Neutrophil (primary cell): ENCODE measurements at regions not wholly inside any gene's neighbourhood (a gene's known extent, or its start where the extent isn't known, plus 50 kb on each side); places are given as distances from the start of the nearest gene placed in this dataset.

Experiments
- H3K27ac ChIP-seq: fragments of 200-600 bp; sonication (generic); 2 replicates; pipeline ENCODE4 v1.5.1; 2016; ENCODE audit warnings: mild to moderate bottlenecking, moderate library complexity
- H3K27me3 ChIP-seq: fragments of 200-600 bp; sonication (generic); 2 replicates; pipeline ENCODE4 v1.6.0; 2016; ENCODE audit warnings: mild to moderate bottlenecking
- H3K36me3 ChIP-seq: fragments of 200-600 bp; sonication (generic); 2 replicates; pipeline ENCODE4 v1.5.1; 2017
- H3K4me1 ChIP-seq, 2 experiments: fragments of 200-600 bp in 1 of 2; sonication (generic) in 1 of 2; 1 replicate in 1 of 2; 2 replicates in 1 of 2; pipeline versions ENCODE4 v1.5.1 to v1.6.1; 2013 to 2016; ENCODE audit warnings: low read depth in 1 of 2, low read length in 1 of 2, mild to moderate bottlenecking in 1 of 2, moderate library complexity in 1 of 2; ENCODE audit not compliant: control insufficient read depth in 1 of 2, insufficient read depth in 1 of 2
- H3K4me3 ChIP-seq, 2 experiments: fragments of 200-600 bp in 1 of 2; sonication (generic) in 1 of 2; 1 replicate in 1 of 2; 2 replicates in 1 of 2; pipeline ENCODE4 v1.5.1; 2013 to 2016; ENCODE audit warnings: low read depth in 1 of 2, low read length in 1 of 2, mild to moderate bottlenecking in 1 of 2, moderate library complexity in 1 of 2
- H3K9me3 ChIP-seq: fragments of 200-600 bp; sonication (generic); 2 replicates; pipeline ENCODE4 v1.5.1; 2016
- TF ChIP-seq, protein P1 (sequence below): fragments of 200-600 bp; sonication (generic); IDR thresholded peaks from 2 replicates; pipeline ENCODE4 v1.5.1; 2016; ENCODE audit warnings: antibody characterized with exemption

DNA sequence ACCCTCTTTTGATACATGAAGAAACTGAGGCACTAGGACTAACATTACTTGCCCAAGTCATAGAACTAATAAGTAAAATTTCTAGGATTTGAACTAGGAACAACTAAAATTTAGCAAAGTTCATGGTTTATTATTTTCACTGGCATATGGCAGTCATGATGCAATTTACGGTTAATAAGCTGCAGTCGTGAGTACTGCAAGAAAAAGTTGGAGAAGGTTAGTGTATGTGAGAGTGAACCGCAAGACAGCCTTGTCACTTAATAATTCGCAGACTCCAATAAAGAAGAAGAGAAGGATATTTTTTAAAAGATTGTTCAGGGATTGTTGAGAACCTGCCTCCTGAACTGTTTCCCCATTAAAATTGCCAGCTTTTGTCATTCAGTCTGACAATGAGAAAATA is 663.4 kb upstream of the TENM4 start:
- Histone ChIP-seq H3K27ac (no peak overlapping the region), H3K36me3 (no peaks in the 10 kb centered on the region), H3K9me3 (no peaks in the 10 kb centered on the region), H3K4me3 (no peak overlapping the region), H3K4me1 (no peaks in the 10 kb centered on the region), H3K27me3 (no peaks in the 10 kb centered on the region)
- TF ChIP-seq, protein P1, sequence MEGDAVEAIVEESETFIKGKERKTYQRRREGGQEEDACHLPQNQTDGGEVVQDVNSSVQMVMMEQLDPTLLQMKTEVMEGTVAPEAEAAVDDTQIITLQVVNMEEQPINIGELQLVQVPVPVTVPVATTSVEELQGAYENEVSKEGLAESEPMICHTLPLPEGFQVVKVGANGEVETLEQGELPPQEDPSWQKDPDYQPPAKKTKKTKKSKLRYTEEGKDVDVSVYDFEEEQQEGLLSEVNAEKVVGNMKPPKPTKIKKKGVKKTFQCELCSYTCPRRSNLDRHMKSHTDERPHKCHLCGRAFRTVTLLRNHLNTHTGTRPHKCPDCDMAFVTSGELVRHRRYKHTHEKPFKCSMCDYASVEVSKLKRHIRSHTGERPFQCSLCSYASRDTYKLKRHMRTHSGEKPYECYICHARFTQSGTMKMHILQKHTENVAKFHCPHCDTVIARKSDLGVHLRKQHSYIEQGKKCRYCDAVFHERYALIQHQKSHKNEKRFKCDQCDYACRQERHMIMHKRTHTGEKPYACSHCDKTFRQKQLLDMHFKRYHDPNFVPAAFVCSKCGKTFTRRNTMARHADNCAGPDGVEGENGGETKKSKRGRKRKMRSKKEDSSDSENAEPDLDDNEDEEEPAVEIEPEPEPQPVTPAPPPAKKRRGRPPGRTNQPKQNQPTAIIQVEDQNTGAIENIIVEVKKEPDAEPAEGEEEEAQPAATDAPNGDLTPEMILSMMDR = no peak

DNA sequence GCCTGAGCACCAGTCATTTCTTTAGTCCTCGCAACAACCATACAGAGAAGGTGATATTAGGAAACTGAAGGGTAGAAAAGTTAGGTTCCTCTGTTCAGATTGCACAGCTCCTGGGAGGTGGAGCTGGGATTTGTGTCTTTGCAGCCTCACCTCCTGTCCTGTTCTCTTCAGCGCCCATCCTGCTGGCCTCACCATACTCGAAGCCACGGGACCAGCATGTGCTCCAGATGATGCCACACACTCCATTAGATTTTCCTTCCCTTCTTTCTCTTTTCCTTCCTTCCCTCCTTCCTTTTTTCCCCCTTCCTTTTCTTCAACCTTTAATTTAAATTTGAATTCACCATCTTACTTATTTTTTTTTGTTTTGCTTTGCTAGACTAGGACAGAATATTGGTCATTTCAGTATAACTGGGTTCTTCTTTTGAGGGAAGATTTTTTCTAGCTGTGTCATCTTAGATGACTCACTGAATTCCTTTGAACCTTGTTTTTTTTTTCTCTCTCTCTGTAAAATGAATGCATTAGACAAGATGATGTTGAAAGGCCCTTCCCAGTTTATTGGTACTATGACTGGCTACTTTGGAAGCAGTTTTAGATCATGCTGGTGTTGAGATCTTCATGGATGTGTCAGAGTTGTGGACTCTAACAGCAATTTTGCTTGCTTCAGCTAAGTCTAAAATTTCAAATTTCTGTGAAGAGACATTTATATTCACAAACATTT is 662.5 kb upstream of the TENM4 start:
- no peak overlapping the region for H3K27ac ChIP-seq
- TF ChIP-seq, protein P1 = no peak

DNA sequence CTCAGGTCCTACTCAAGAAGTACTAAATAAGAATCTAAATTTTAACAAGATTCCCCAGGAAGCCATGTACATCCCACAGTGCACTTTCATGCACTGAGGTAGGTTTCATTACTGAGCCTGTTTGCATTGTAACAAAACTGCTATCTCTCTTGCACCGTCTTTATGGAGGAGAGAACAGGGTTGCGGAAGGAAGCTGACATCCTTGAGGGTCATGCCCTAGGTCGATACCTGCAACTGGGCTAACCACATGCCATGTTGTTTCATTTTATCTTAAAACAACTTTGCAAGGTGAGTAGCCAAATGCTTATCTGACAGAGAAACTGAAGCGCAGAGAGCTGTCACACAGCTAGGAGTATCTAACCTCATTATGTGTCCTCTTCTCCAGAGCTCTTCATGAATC is 656.3 kb upstream of the TENM4 start:
- H3K36me3 ChIP-seq = no peaks in the 10 kb centered on the region
- TF ChIP-seq, protein P1 = no peak
- no peaks in the 10 kb centered on the region for H3K4me1 ChIP-seq
- no peaks in the 10 kb centered on the region for H3K27me3 ChIP-seq
- no peaks in the 10 kb centered on the region for H3K9me3 ChIP-seq
- H3K4me3 ChIP-seq = no peak overlapping the region
- no peak overlapping the region for H3K27ac ChIP-seq

More for the DNA sequence above, 662.5 kb upstream of the TENM4 start:
- no peaks in the 10 kb centered on the region for H3K36me3 ChIP-seq
- no peak overlapping the region for H3K4me3 ChIP-seq
- no peaks in the 10 kb centered on the region for H3K4me1 ChIP-seq
- no peaks in the 10 kb centered on the region for H3K9me3 ChIP-seq
- H3K27me3 ChIP-seq = no peaks in the 10 kb centered on the region

DNA sequence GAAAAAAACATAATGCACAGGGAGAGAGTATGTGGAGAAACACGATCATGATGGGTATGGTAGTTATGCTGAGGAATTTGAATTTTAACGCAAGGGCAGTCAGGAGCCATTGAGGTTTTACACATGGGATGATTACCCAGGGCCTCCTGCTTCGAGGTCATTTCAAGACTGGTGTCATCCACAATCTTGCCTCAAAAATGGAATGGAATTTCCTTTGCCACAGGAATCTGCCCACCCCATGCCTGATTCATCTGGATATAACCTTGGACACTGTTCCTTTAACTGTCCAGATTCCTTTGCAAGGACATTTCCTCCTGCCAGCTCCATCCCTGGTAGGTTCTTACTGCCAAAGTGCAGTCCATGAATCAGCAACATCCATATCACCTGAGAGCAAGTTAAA is 655.9 kb upstream of the TENM4 start:
- Histone ChIP-seq H3K4me3 (no peak overlapping the region), H3K36me3 (no peaks in the 10 kb centered on the region), H3K9me3 (no peaks in the 10 kb centered on the region), H3K27me3 (no peaks in the 10 kb centered on the region), H3K4me1 (no peaks in the 10 kb centered on the region), H3K27ac (no peak overlapping the region)
- TF ChIP-seq, protein P1 = no peak

DNA sequence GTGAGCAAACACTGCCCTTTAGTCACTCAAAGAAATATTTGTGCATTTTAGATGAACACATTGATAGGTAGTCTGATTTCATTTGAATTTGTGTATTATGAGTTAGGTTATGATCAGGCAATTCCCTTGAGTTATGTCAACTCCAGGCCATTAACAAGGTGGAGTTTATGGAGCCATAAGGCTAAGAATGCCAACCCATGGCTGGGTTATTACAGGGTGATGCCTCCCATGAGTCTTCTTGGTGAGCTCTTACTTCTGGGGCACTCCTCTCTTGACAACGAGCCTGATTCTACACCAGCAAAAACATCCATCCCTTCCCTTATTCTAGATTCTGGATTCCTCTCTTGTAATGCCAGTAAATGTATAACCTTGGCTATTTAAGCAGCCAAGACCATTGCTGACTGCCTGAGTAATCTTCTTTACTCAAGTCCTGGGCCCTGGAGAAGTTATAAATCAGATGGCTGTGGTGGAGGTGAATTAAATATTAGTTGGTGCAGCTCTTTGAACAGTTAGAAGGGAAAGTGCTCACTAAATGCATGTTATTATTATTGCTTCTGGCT is 645.7 kb upstream of the TENM4 start:
- no peaks in the 10 kb centered on the region for H3K9me3 ChIP-seq
- H3K4me3 ChIP-seq = no peak overlapping the region
- no peak overlapping the region for H3K27ac ChIP-seq
- TF ChIP-seq, protein P1 = no peak
- no peaks in the 10 kb centered on the region for H3K36me3 ChIP-seq
- no peaks in the 10 kb centered on the region for H3K4me1 ChIP-seq
- H3K27me3 ChIP-seq = no peaks in the 10 kb centered on the region
